ENCODE measurements at regions not wholly inside any gene's neighbourhood (a gene's known extent, or its start where the extent isn't known, plus 50 kb on each side); places are given as distances from the start of the nearest gene placed in this dataset.
A peak's percentile ranks its signal among the peaks of the same experiment; 100 is the strongest.
"Not testable (repeated sequence)": the region's sequence is repeated elsewhere in the genome, so short reads cannot be mapped to it uniquely, and the experiment has no call there.

DNA sequence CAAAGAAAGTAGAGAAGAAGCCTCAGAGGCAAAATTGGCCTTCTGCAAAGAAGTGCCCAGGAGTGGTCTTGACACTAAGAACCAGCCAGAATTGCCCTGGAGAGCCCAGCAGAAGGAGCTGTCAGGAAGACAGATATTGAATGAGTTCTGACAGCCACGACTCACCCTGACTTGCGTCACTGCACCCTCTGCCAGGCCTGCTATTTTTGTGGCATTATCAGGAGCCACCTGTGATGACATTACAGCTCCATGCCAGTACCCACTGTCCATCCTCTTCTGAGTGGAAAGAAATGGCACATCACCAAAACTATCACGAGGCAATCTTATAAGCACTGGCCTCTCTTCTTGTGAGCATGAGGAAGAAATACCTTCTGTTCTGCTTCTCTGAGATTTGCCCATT lies 67.7 kb downstream of the SMIM20 start:
- H3K9me3 Mint-ChIP-seq, result no peaks in the 10 kb centered on the region

GRCh38 chr4:25982962-25983361 lies 68.9 kb downstream of the SMIM20 start:
- H3K27me3 Mint-ChIP-seq, result peaks cover 3% of the 10 kb centered on the region
- H3K4me3 Mint-ChIP-seq, result no peak overlapping the region
- DNase-seq, result no peak
- no peak overlapping the region for H3K27ac Mint-ChIP-seq
- H3K9me3 Mint-ChIP-seq, result no peaks in the 10 kb centered on the region
- H3K4me1 Mint-ChIP-seq (ENCODE audit: low read depth), result peaks cover 3% of the 10 kb centered on the region
- H3K36me3 Mint-ChIP-seq (ENCODE audit: low read depth), result no peaks in the 10 kb centered on the region

More for the DNA sequence above, 67.7 kb downstream of the SMIM20 start:
- H3K27me3 Mint-ChIP-seq, result no peaks in the 10 kb centered on the region
- no peak overlapping the region for H3K27ac Mint-ChIP-seq
- H3K4me3 Mint-ChIP-seq, result no peak overlapping the region
- no peaks in the 10 kb centered on the region for H3K36me3 Mint-ChIP-seq (ENCODE audit: low read depth)
- no peaks in the 10 kb centered on the region for H3K4me1 Mint-ChIP-seq (ENCODE audit: low read depth)
- no peak for DNase-seq

DNA sequence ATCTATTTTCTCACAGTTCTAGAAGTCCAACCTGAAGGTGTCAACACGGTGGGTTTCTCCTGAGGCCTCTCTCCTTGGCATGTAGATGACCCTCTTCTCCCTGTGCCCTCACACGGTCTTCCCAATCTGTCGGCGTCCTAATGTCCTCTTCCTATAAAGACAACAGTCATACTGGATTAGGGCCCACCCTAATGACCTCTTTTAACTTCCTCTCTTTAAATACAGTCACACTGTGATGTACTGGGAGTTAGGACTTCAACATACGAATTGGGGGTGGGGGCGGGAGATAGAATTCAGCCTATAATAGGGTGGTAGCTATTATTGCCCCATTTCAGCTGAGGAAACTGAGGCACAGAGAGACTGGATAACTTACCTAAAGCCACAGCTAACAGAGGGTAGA lies 70.2 kb downstream of the SMIM20 start:
- Mint-ChIP-seq H3K27me3 (peaks cover 3% of the 10 kb centered on the region), H3K27ac (no peak overlapping the region), H3K36me3 (ENCODE audit: low read depth) (no peaks in the 10 kb centered on the region), H3K9me3 (no peaks in the 10 kb centered on the region), H3K4me1 (ENCODE audit: low read depth) (peaks cover 7% of the 10 kb centered on the region), H3K4me3 (no peak overlapping the region)
- no peak for DNase-seq

DNA sequence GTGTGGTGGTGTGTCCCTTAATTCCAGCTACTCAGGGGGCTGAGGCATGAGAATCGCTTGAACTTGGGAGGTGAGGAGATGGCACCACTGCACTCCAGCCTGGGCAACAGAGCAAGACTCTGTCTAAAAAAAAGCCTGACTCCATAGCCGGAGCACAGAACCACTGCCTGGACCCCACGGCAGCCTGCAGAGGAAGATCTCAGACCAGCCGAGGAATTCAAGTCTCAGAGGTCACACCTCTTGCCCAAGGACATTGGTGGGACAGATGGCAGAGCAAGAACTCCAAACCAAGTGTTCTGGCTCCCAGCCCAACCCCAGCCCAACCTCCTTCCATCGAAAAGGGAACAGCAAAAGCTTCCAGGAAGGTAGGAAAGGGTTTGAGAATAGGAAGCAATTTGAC lies 70.8 kb downstream of the SMIM20 start:
- H3K4me3 Mint-ChIP-seq, result no peak overlapping the region
- H3K27ac Mint-ChIP-seq, result no peak overlapping the region

GRCh38 chr4:25986807-25987206 lies 72.8 kb downstream of the SMIM20 start:
- Mint-ChIP-seq H3K36me3 (ENCODE audit: low read depth) (no peaks in the 10 kb centered on the region), H3K27me3 (peaks cover 3% of the 10 kb centered on the region), H3K4me1 (ENCODE audit: low read depth) (peaks cover 7% of the 10 kb centered on the region)

More for the DNA sequence above, 70.8 kb downstream of the SMIM20 start:
- H3K27me3 Mint-ChIP-seq, result peaks cover 3% of the 10 kb centered on the region
- H3K9me3 Mint-ChIP-seq, result no peaks in the 10 kb centered on the region
- peaks cover 7% of the 10 kb centered on the region for H3K4me1 Mint-ChIP-seq (ENCODE audit: low read depth)
- DNase-seq, result no peak
- no peaks in the 10 kb centered on the region for H3K36me3 Mint-ChIP-seq (ENCODE audit: low read depth)

GRCh38 chr4:25991340-25991739 lies 77.3 kb downstream of the SMIM20 start:
- H3K27me3 Mint-ChIP-seq, result peaks cover 3% of the 10 kb centered on the region
- H3K4me1 Mint-ChIP-seq (ENCODE audit: low read depth), result peaks cover 18% of the 10 kb centered on the region
- no peak overlapping the region for H3K4me3 Mint-ChIP-seq
- H3K9me3 Mint-ChIP-seq, result no peaks in the 10 kb centered on the region
- no peaks in the 10 kb centered on the region for H3K36me3 Mint-ChIP-seq (ENCODE audit: low read depth)
- no peak overlapping the region for H3K27ac Mint-ChIP-seq
- DNase-seq, result no peak

More at GRCh38 chr4:25986807-25987206, 72.8 kb downstream of the SMIM20 start:
- Mint-ChIP-seq H3K9me3 (no peaks in the 10 kb centered on the region), H3K4me3 (no peak overlapping the region), H3K27ac (no peak overlapping the region)
- no peak for DNase-seq

DNA sequence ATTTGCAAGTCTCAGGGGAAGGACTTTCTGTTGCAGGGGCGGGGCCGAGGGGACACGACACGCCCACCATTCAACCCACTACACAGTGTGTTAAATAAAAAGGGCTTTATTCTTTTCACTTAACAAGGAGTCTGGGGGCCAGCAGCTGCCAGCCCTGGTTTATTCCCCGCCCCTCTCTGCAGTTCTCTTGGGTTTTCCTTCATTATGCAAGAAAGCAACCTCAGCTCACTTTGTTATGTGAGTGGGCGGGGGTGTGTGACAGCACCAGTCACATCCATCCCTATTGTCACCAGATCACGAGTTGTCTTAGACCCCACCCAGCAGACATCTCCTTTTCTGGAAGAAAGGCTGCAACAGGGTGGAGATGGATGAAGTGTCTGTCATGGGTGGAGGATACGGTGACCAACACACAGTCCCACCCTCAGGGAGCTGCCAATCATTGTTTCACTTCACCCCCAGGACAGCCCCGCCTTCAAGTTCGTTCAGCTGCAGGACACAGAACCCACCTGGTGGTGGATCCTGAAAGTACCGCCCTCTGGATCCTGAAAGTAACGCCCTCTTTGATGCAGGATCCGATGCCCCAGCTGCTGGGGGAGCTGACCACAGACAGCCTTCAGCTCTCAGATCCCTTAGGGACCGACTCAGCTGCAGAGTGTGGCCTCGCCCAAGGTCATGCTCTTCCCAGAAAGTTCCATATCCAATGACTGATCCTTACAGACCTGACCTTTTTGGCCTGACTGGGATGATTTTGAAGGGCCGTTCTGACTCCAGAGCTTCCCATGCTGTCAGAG lies 79.6 kb downstream of the SMIM20 start:
- no peak overlapping the region for H3K27ac Mint-ChIP-seq
- no peaks in the 10 kb centered on the region for H3K9me3 Mint-ChIP-seq
- no peak overlapping the region for H3K4me3 Mint-ChIP-seq
- H3K36me3 Mint-ChIP-seq (ENCODE audit: low read depth), result no peaks in the 10 kb centered on the region
- peak; percentile 47 for DNase-seq
- peaks cover 11% of the 10 kb centered on the region for H3K4me1 Mint-ChIP-seq (ENCODE audit: low read depth)
- no peaks in the 10 kb centered on the region for H3K27me3 Mint-ChIP-seq

DNA sequence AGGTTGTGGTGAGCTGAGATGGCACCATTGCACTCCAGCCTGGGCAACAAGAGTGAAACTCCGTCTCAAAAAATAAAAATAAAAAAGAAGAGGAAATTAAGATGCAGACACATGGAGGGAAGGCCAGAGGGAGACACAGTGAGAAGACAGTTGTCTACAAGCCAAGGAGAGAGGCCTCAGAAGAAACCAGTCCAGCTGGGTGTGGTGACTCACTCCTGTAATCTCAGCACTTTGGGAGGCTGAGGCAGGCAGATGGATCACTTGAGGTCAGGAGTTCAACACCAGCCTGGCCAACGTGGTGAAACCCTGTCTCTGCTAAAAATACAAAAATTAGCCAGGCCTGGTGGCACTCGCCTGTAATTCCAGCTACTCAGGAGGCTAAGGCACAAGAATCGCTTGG lies 80.6 kb downstream of the SMIM20 start:
- not testable (repeated sequence) for H3K27me3 Mint-ChIP-seq; DNase-seq; H3K4me3 Mint-ChIP-seq; H3K27ac Mint-ChIP-seq; H3K36me3 Mint-ChIP-seq (ENCODE audit: low read depth); H3K9me3 Mint-ChIP-seq
- peaks cover 11% of the 10 kb centered on the region for H3K4me1 Mint-ChIP-seq (ENCODE audit: low read depth)

GRCh38 chr4:26000274-26000950 lies 86.4 kb downstream of the SMIM20 start:
- H3K27ac Mint-ChIP-seq, result no peak overlapping the region
- no peaks in the 10 kb centered on the region for H3K9me3 Mint-ChIP-seq
- no peaks in the 10 kb centered on the region for H3K4me1 Mint-ChIP-seq (ENCODE audit: low read depth)
- peaks cover 18% of the 10 kb centered on the region for H3K27me3 Mint-ChIP-seq
- no peak overlapping the region for H3K4me3 Mint-ChIP-seq
- DNase-seq, result no peak
- H3K36me3 Mint-ChIP-seq (ENCODE audit: low read depth), result no peaks in the 10 kb centered on the region

- H3K36me3 Mint-ChIP-seq (ENCODE audit: low read depth), result no peaks in the 10 kb centered on the region
- H3K4me1 Mint-ChIP-seq (ENCODE audit: low read depth), result no peaks in the 10 kb centered on the region
- no peak overlapping the region for H3K4me3 Mint-ChIP-seq
- DNase-seq, result no peak
- H3K9me3 Mint-ChIP-seq, result no peaks in the 10 kb centered on the region
- H3K27ac Mint-ChIP-seq, result no peak overlapping the region
- H3K27me3 Mint-ChIP-seq, result peaks cover 24% of the 10 kb centered on the region
These were observed 87.4 kb downstream of the SMIM20 start for GRCh38 chr4:26001413-26001812.

- Mint-ChIP-seq H3K27me3 (peaks cover 24% of the 10 kb centered on the region), H3K4me1 (ENCODE audit: low read depth) (no peaks in the 10 kb centered on the region), H3K36me3 (ENCODE audit: low read depth) (no peaks in the 10 kb centered on the region), H3K4me3 (no peak overlapping the region), H3K9me3 (no peaks in the 10 kb centered on the region), H3K27ac (no peak overlapping the region)
- no peak for DNase-seq
These were observed 87.8 kb downstream of the SMIM20 start for GRCh38 chr4:26001816-26002215.

GRCh38 chr4:26003056-26003455 lies 89.0 kb downstream of the SMIM20 start:
- no peak for DNase-seq
- H3K36me3 Mint-ChIP-seq (ENCODE audit: low read depth), result no peaks in the 10 kb centered on the region
- no peak overlapping the region for H3K27ac Mint-ChIP-seq
- peaks cover 5% of the 10 kb centered on the region for H3K9me3 Mint-ChIP-seq
- no peaks in the 10 kb centered on the region for H3K4me1 Mint-ChIP-seq (ENCODE audit: low read depth)
- no peak overlapping the region for H3K4me3 Mint-ChIP-seq
- peaks cover 29% of the 10 kb centered on the region for H3K27me3 Mint-ChIP-seq

GRCh38 chr4:26004290-26004689 lies 90.3 kb downstream of the SMIM20 start:
- H3K27me3 Mint-ChIP-seq, result peaks cover 29% of the 10 kb centered on the region
- H3K4me3 Mint-ChIP-seq, result no peak overlapping the region
- H3K27ac Mint-ChIP-seq, result no peak overlapping the region
- peaks cover 9% of the 10 kb centered on the region for H3K9me3 Mint-ChIP-seq
- no peak for DNase-seq
- H3K4me1 Mint-ChIP-seq (ENCODE audit: low read depth), result no peaks in the 10 kb centered on the region
- no peaks in the 10 kb centered on the region for H3K36me3 Mint-ChIP-seq (ENCODE audit: low read depth)

- DNase-seq, result no peak
- Mint-ChIP-seq H3K36me3 (ENCODE audit: low read depth) (no peaks in the 10 kb centered on the region), H3K4me3 (no peak overlapping the region), H3K27ac (no peak overlapping the region), H3K9me3 (peaks cover 17% of the 10 kb centered on the region), H3K27me3 (peaks cover 36% of the 10 kb centered on the region), H3K4me1 (ENCODE audit: low read depth) (peaks cover 6% of the 10 kb centered on the region)
These were observed 91.7 kb downstream of the SMIM20 start for GRCh38 chr4:26005764-26006163.

- Mint-ChIP-seq H3K9me3 (peaks cover 17% of the 10 kb centered on the region), H3K4me1 (ENCODE audit: low read depth) (peaks cover 6% of the 10 kb centered on the region), H3K36me3 (ENCODE audit: low read depth) (no peaks in the 10 kb centered on the region), H3K27ac (no peak overlapping the region), H3K27me3 (peaks cover 51% of the 10 kb centered on the region), H3K4me3 (no peak overlapping the region)
- no peak for DNase-seq
These were observed 94.7 kb downstream of the SMIM20 start for GRCh38 chr4:26008737-26009136.

Data from activated T-cell treated with anti-CD3 and anti-CD28 coated beads, Interleukin-2, amount 50 U/mL, for 24 hours (primary cell).